ENCODE measurements at regions not wholly inside any gene's neighbourhood (a gene's known extent, or its start where the extent isn't known, plus 50 kb on each side); places are given as distances from the start of the nearest gene placed in this dataset.
A peak's percentile ranks its signal among the peaks of the same experiment; 100 is the strongest.

GRCh38 chr9:1713841-1714240 lies 301.3 kb upstream of the SMARCA2 start:
- no peak for DNase-seq

GRCh38 chr9:1717882-1718281 lies 297.3 kb upstream of the SMARCA2 start:
- DNase-seq = no peak

GRCh38 chr9:1718836-1719235 lies 296.3 kb upstream of the SMARCA2 start:
- DNase-seq = no peak

GRCh38 chr9:1721196-1721595 lies 294.0 kb upstream of the SMARCA2 start:
- no peak for DNase-seq

- no peak for DNase-seq
These were observed 292.7 kb upstream of the SMARCA2 start for GRCh38 chr9:1722404-1722803.

- no peak for DNase-seq
These were observed 291.6 kb upstream of the SMARCA2 start for GRCh38 chr9:1723522-1724015.

GRCh38 chr9:1726993-1727759 lies 288.0 kb upstream of the SMARCA2 start:
- DNase-seq = no peak

- no peak for DNase-seq
These were observed 285.5 kb upstream of the SMARCA2 start for GRCh38 chr9:1729631-1730030.

- DNase-seq = peak in 1 of 2 experiments; percentile 3
These were observed 282.5 kb upstream of the SMARCA2 start for GRCh38 chr9:1732670-1733069.

GRCh38 chr9:1738511-1739100 lies 276.5 kb upstream of the SMARCA2 start:
- DNase-seq = no peak

- DNase-seq = no peak
These were observed 271.8 kb upstream of the SMARCA2 start for GRCh38 chr9:1743121-1743960.

GRCh38 chr9:1745980-1746379 lies 269.2 kb upstream of the SMARCA2 start:
- no peak for DNase-seq

- DNase-seq = no peak
These were observed 267.7 kb upstream of the SMARCA2 start for GRCh38 chr9:1747417-1747967.

GRCh38 chr9:1748407-1748806 lies 266.7 kb upstream of the SMARCA2 start:
- DNase-seq = no peak

- no peak for DNase-seq
These were observed 258.0 kb upstream of the SMARCA2 start for GRCh38 chr9:1757186-1757585.

- DNase-seq = no peak
These were observed 256.1 kb upstream of the SMARCA2 start for GRCh38 chr9:1759009-1759408.

GRCh38 chr9:1759771-1760300 lies 255.3 kb upstream of the SMARCA2 start:
- DNase-seq = no peak

GRCh38 chr9:1761807-1762206 lies 253.3 kb upstream of the SMARCA2 start:
- DNase-seq = no peak

GRCh38 chr9:1766042-1766441 lies 249.1 kb upstream of the SMARCA2 start:
- no peak for DNase-seq

GRCh38 chr9:1768561-1768960 lies 246.6 kb upstream of the SMARCA2 start:
- DNase-seq = no peak

GRCh38 chr9:1771094-1771789 lies 243.9 kb upstream of the SMARCA2 start:
- no peak for DNase-seq

GRCh38 chr9:1775230-1775629 lies 239.9 kb upstream of the SMARCA2 start:
- DNase-seq = no peak

All from NCI-H2081 (cell line).